ENCODE measurements at regions not wholly inside any gene's neighbourhood (a gene's known extent, or its start where the extent isn't known, plus 50 kb on each side); places are given as distances from the start of the nearest gene placed in this dataset.

- TF ChIP-seq CTCF (IDR thresholded peaks at IDR 0.05; ENCODE audit: low read depth, low read length), result no peak
- DNase-seq (ENCODE audit: low read depth, low spot score), result no peak
- in situ Hi-C loops (cut with HindIII; ENCODE audit: low sequenced_read_pairs), result no loop called here
- no peak overlapping the region for H3K4me3 ChIP-seq (ENCODE audit: low read depth, low read length)
Measured at GRCh38 chr2:226308323-226308680, 491.3 kb downstream of the IRS1 start.

GRCh38 chr2:226307487-226308322 lies 491.9 kb downstream of the IRS1 start:
- no peak for DNase-seq (ENCODE audit: low read depth, low spot score)
- no peak for TF ChIP-seq CTCF (IDR thresholded peaks at IDR 0.05; ENCODE audit: low read depth, low read length)
- in situ Hi-C loops (cut with HindIII; ENCODE audit: low sequenced_read_pairs), result no loop called here
- no peak overlapping the region for H3K4me3 ChIP-seq (ENCODE audit: low read depth, low read length)

- in situ Hi-C loops (cut with HindIII; ENCODE audit: low sequenced_read_pairs), result no loop called here
- DNase-seq (ENCODE audit: low read depth, low spot score), result no peak
Measured at GRCh38 chr2:226306969-226307368, 492.7 kb downstream of the IRS1 start.

GRCh38 chr2:226304308-226304707 lies 495.3 kb downstream of the IRS1 start:
- in situ Hi-C loops (cut with HindIII; ENCODE audit: low sequenced_read_pairs), result no loop called here
- no peak for TF ChIP-seq CTCF (IDR thresholded peaks at IDR 0.05; ENCODE audit: low read depth, low read length)
- DNase-seq (ENCODE audit: low read depth, low spot score), result no peak
- H3K4me3 ChIP-seq (ENCODE audit: low read depth, low read length), result no peak overlapping the region

More at GRCh38 chr2:226306969-226307368, 492.7 kb downstream of the IRS1 start:
- H3K4me3 ChIP-seq (ENCODE audit: low read depth, low read length), result no peak overlapping the region
- TF ChIP-seq CTCF (IDR thresholded peaks at IDR 0.05; ENCODE audit: low read depth, low read length), result no peak

GRCh38 chr2:226303707-226304106 lies 495.9 kb downstream of the IRS1 start:
- DNase-seq (ENCODE audit: low read depth, low spot score), result no peak
- TF ChIP-seq CTCF (IDR thresholded peaks at IDR 0.05; ENCODE audit: low read depth, low read length), result no peak
- no peak overlapping the region for H3K4me3 ChIP-seq (ENCODE audit: low read depth, low read length)
- in situ Hi-C loops (cut with HindIII; ENCODE audit: low sequenced_read_pairs), result no loop called here

GRCh38 chr2:226300196-226300886 lies 499.3 kb downstream of the IRS1 start:
- TF ChIP-seq CTCF (IDR thresholded peaks at IDR 0.05; ENCODE audit: low read depth, low read length), result no peak
- no peak overlapping the region for H3K4me3 ChIP-seq (ENCODE audit: low read depth, low read length)
- in situ Hi-C loops (cut with HindIII; ENCODE audit: low sequenced_read_pairs), result no loop called here
- DNase-seq (ENCODE audit: low read depth, low spot score), result no peak
